GM12873 (cell line): ENCODE measurements at regions not wholly inside any gene's neighbourhood (a gene's known extent, or its start where the extent isn't known, plus 50 kb on each side); places are given as distances from the start of the nearest gene placed in this dataset.

Source experiments
- TF ChIP-seq, protein P1 (sequence below): IDR thresholded peaks from 2 replicates; pipeline ENCODE4 v1.5.1; 2012; ENCODE audit warnings: low read depth, mild to moderate bottlenecking, moderate library complexity, low read length, control low read depth; ENCODE audit not compliant: insufficient read depth; ENCODE audit errors: missing control alignments

DNA sequence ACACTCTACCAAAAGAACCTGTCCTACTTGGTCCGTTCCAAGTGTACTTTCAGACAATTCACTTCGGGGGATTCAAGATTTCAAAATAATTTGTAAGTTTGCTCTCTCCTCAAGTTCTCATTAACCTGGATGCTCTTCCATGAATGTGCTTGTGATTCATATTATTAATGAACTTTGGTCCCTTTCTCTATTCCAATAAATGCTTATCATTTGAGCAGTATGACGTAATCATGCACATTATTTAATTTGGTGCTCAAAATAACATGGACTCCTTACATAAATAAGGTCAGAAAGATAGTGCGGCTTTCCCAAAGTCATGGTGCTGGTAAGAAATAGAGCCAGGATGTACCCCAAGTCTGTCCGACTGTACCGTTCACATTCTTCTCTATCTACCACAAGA lies 323.2 kb upstream of the SLCO3A1 start:
- TF ChIP-seq, protein P1, sequence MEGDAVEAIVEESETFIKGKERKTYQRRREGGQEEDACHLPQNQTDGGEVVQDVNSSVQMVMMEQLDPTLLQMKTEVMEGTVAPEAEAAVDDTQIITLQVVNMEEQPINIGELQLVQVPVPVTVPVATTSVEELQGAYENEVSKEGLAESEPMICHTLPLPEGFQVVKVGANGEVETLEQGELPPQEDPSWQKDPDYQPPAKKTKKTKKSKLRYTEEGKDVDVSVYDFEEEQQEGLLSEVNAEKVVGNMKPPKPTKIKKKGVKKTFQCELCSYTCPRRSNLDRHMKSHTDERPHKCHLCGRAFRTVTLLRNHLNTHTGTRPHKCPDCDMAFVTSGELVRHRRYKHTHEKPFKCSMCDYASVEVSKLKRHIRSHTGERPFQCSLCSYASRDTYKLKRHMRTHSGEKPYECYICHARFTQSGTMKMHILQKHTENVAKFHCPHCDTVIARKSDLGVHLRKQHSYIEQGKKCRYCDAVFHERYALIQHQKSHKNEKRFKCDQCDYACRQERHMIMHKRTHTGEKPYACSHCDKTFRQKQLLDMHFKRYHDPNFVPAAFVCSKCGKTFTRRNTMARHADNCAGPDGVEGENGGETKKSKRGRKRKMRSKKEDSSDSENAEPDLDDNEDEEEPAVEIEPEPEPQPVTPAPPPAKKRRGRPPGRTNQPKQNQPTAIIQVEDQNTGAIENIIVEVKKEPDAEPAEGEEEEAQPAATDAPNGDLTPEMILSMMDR: no peak

DNA sequence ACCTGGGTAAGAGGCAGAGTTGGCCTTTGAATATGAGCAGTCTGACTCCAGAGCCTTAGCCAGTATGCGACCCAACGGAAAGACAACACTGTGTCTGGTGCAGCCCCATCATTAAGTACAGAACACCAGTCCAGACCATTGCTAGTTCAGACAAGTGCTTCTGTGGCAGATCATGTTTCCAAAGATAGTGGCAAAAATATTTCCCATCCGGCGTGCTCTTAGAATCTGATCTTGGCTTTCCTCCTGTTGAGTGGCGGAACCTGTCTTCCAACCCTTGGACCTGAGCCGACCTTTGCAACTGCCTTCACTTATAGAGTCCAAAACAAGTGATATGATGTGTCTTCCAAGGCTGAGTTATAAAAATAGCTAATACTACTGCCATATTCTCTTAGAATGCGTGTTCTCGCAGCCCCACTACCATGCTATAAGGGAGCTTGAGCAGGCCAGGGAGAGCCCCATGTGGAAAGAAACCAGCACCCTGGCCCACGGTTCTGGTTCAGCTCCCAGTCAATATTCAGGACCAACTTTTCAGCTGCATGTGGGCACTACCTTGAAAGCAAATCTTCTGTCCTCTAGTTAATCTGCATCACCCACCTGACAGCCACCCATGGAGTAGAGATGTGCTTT lies 322.4 kb upstream of the SLCO3A1 start:
- TF ChIP-seq, protein P1: no peak

DNA sequence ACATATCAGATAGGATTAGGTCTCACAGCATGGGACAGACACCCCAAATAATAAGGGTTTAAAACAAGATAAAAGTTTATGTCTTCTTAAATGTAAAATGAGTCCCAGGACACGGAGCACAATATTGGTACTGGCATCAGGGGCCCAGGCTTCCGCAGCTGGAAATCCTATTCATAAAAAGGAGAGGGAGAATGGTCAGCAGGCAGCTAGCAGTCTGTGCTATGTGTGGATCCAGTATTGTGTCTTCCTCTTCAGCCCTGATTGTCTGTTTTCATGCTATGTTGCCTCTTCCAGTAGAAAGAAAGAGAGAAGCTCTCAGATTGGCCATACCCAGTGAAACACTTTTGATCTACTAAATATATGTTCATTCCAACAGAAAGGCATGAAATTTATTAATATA lies 319.3 kb upstream of the SLCO3A1 start:
- TF ChIP-seq, protein P1: no peak

DNA sequence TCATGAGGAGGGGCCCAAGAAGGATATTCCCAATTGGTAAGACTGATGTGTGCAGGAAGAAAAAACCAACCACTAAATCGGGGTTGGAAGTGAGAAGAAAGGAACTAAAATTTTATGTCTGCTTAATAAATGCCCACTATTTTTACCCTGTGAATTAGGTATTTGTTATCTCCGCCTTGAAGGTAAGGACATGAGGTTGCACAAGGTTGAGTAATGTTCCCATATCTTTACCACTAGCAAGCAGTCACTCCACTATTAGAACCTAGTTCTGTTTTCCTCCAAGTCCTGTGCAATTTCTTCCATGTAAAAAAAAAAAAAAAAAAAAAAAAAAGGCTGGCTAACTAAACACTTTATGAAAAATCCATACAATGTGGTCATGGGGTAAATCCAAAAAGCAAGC lies 318.5 kb upstream of the SLCO3A1 start:
- TF ChIP-seq, protein P1: no peak

DNA sequence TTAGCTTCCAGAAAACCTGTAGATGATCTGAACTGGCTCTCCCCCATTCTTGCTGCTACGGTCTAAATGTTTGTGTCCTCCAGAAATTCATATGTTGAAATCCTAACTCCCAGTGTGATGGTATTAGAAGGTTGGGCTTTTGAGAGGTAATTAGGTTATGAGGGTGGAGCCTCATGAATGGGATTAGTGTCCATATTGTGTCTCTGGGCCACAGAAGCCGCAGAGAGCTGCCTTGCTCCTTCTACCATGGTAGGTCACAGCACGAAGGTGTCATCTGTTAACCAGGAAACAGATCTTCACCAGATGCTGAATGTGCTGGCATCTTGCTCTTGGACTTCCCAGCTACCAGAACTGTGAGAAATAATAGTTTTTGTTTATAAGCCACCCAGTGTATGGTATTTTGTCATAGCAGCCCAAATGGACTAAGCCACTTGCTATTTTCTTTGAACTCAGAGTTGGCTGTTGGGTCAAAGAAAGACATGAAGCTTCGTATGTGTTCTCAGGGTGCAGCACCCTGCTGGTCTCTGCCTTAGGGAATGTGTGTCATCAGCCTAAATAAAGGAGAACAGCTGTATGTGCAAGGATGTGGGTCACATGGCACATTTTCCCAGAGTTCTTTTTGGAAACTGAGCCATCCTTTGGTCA lies 317.5 kb upstream of the SLCO3A1 start:
- TF ChIP-seq, protein P1: no peak

DNA sequence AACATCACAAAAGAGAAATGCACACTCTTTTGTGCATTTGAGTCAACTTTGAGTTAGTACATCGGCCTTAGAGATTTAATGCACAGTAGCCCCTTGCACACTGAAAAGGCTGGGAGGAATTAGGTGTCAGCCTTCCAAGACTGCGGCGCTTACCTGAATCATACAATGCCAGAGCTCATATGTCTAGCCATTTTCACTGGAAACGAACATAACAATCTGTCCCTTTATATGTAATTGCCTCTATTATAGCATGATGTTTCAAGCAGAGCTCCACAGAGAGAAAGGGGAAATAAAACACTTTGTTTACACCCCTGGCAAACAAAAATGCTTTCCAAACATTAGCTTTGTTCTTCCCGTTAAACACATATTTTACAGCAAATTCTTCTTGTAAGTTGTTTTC lies 315.7 kb upstream of the SLCO3A1 start:
- TF ChIP-seq, protein P1: no peak

DNA sequence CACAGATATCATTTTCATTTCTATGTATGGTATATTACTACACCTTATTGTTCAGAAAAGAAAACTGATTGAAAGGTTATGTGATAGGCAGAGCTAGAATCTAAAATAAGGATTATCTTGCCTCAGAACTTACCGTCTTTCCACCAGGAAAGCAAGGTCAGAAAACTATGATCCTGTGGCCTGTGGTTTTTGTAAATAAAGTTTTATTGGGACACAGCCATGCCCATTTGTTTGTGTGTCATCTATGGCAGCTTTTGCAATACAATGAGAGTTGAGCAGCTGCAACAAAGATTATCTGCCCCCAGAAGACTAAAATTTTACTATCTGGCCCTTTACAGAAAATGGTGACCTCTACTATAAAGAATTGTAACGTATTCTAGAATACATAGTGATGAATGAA lies 314.7 kb upstream of the SLCO3A1 start:
- TF ChIP-seq, protein P1: no peak
